GM12875 (cell line): ENCODE measurements at regions not wholly inside any gene's neighbourhood (a gene's known extent, or its start where the extent isn't known, plus 50 kb on each side); places are given as distances from the start of the nearest gene placed in this dataset.

Experiments
- H3K4me3 ChIP-seq: one replicate; pipeline ENCODE4 v1.5.1; 2011; ENCODE audit warnings: low read depth, low read length, control low read depth
- CTCF ChIP-seq: IDR thresholded peaks from 2 replicates; pipeline ENCODE4 v1.5.1; 2011; ENCODE audit warnings: low read depth, mild to moderate bottlenecking, control low read depth, inconsistent platforms, low read length, moderate library complexity, borderline replicate concordance; ENCODE audit not compliant: insufficient read depth

GRCh38 chr1:22263359-22263758 lies 120.5 kb upstream of the WNT4 start:
- TF ChIP-seq CTCF, result no peak
- no peak overlapping the region for H3K4me3 ChIP-seq

GRCh38 chr1:22264464-22265341 lies 121.8 kb upstream of the WNT4 start:
- TF ChIP-seq CTCF, result no peak
- no peak overlapping the region for H3K4me3 ChIP-seq

GRCh38 chr1:22266141-22266540 lies 123.2 kb upstream of the WNT4 start:
- no peak overlapping the region for H3K4me3 ChIP-seq
- TF ChIP-seq CTCF, result no peak

GRCh38 chr1:22267413-22268175 lies 124.7 kb upstream of the WNT4 start:
- H3K4me3 ChIP-seq, result no peak overlapping the region
- no peak for TF ChIP-seq CTCF

- no peak for TF ChIP-seq CTCF
- no peak overlapping the region for H3K4me3 ChIP-seq
These were observed 125.4 kb upstream of the WNT4 start for GRCh38 chr1:22268327-22268726.

- H3K4me3 ChIP-seq, result no peak overlapping the region
These were observed 129.2 kb upstream of the WNT4 start for GRCh38 chr1:22271847-22272801.

More at GRCh38 chr1:22271847-22272801, 129.2 kb upstream of the WNT4 start:
- TF ChIP-seq CTCF, result no peak
